G401 (cell line): ENCODE measurements at regions not wholly inside any gene's neighbourhood (a gene's known extent, or its start where the extent isn't known, plus 50 kb on each side); places are given as distances from the start of the nearest gene placed in this dataset.
"Not testable (repeated sequence)": the region's sequence is repeated elsewhere in the genome, so short reads cannot be mapped to it uniquely, and the experiment has no call there.

ENCODE experiments used
- DNase-seq: peaks from one replicate; pipeline ENCODE4 v3.0.0-alpha.2; 2015; ENCODE audit warnings: low spot score
- in situ Hi-C: cut with HindIII; loops from 2 replicates; pipeline ENCODE4 v1.10.0; 2016; ENCODE audit warnings: low sequenced_read_pairs, mixed read lengths

DNA sequence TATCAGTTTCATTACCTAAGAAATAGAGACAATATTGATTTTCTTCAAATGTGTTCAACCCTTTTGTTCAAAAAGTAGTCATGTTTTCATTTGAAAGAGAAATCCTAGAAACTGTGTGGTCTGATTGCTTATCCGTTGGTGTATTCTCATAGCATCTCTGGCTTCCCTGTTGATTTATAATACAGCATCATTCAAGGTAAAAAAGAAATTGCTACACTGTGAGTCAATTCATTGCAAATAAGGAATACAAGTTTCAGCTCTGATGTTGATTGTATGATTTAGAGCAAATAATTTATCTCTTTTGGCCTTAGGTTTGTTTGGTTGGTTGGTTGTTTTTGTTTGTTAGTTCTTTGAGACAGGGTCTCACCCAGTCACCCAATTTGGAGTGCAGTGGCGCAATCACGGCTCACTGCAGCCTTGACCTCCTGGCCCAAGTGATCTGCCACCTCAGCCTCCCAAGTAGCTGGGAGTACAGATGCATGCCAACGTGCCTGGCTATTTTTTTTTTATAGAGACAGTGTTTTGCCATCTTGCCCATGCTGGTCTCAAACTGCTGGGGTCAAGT, 185.5 kb upstream of the TNFAIP3 start:
- in situ Hi-C loops = no loop called here
- no peak for DNase-seq

DNA sequence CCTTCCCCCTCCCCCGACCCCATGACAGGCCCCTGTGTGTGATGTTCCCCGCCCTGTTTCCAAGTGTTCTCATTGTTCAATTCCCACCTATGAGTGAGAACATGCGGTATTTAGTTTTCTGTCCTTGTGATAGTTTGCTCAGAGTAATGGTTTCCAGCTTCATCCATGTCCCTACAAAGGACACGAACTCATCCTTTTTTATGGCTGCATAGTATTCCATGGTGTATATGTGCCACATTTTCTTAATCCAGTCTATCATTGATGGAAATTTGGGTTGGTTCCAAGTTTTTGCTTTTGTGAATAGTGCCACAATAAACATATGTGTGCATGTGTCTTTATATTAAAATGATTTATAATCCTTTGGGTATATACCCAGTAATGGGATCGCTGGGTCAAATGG, 184.4 kb upstream of the TNFAIP3 start:
- in situ Hi-C loops, DNase-seq: not testable (repeated sequence)

DNA sequence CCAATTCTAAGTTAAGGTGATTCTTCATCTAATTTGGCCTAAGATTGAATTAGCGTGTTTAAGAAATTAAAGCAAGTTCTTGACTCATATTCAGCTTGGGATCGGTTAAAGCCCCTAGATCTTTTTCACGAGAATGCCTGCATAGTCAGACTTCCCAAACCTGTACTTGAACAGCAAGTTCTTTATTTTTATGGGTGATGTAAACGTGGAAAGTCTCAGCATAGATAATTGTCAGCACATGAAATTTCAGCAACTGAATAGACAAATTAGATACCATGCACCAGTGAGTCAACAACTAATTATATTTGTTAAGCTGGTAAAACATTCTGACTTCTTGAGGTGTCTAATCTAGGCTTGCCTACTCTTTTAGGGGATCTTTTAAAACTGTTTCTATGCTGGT, 183.1 kb upstream of the TNFAIP3 start:
- in situ Hi-C loops = no loop called here
- no peak for DNase-seq

DNA sequence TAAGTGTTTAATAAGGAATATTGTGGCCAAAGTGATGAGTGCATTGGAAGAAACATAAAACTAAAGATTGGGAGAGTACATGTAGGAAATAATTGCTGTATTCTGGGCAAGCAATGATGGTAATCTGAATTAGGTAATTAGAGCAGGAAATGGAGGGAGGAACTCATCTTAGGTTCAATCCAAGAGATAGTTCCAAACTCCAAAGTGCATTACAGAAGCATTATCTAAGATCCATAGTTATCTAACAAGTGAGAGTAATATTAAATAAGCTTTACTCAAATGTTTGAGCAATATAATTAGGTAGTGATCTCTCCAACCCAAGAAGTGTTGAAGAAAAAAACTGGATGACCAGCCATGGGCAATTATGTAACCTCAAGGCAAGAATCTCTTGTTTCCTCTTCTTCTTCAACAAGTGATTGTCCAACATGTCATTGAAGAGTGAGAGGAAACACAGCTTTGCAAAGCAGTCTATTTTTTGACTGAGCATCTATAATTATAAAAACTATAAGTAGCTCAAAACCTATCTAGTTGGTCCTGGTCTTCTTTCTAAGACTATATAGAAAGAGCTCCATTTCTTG, 181.2 kb upstream of the TNFAIP3 start:
- no peak for DNase-seq
- in situ Hi-C loops = no loop called here

DNA sequence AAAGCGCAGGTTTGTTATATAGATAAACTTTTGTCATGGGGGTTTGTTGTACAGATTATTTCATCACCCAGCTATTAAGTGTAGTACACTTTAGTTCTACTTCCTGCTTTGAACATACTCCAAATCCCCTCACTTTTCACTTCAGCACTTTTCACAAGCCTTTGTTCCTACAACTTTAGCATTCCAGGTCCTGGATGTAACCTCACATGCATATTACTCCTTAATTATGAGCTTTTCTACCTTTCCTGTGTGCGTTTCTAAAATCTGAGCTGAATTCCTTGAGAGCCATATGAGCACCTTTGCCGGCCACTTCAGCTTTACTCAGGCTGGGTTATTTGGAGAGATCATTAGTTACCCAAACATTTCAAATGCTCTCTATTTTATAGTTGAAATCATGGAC, 179.2 kb upstream of the TNFAIP3 start:
- in situ Hi-C loops = no loop called here
- DNase-seq = no peak

DNA sequence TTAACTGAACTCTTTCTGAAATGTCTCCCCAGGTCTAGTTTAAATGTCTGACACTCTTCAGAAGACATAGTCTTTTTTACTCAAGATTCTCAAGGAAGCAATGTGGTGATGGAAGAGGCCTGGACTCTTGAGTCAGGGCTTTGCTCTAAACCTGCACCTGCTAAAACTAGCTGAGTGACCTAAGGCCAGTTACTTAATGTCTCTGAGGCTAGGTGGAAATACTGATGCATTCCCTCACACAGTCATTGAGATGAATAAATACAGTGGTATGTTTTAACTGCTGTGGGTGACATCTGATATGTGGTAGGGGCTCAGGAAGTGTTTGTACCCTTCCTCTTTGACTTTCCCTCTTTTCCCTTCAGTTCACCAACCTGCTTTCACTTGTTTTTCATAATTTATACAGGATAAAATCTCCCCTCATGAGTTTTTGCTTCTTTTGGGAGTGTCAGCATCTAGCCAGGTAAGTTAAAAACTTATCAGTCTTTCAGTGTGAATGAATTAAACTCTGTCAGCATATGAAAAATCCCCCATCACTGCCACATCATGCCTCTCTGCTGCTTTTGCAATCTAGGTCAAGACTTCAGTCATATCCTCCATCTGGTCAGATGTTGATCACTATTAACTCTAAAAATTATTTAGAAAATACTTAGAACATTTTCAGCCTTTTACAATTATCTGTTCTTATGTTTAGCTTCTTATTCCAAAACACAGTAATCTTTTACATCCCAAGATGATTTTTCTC, 178.7 kb upstream of the TNFAIP3 start:
- in situ Hi-C loops = no loop called here
- no peak for DNase-seq

DNA sequence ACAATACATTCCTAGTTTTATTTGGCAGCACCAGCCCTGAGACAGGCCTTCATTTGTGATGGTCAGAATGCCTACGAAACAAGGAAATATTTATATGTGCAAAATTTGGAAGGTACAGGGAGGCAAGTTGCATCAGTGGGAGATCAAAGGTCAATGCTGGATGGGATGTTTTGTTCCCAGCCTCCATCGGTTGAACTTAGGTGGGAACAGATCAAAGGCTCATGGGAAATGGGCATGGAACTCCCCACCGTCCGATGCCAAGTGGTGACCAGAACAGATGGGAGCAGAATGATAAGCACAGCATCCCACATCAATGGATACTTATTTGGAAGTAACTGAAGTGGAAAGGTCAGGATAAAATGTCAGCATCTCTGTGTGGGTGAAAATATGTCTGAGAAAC, 177.7 kb upstream of the TNFAIP3 start:
- no peak for DNase-seq
- in situ Hi-C loops = no loop called here

DNA sequence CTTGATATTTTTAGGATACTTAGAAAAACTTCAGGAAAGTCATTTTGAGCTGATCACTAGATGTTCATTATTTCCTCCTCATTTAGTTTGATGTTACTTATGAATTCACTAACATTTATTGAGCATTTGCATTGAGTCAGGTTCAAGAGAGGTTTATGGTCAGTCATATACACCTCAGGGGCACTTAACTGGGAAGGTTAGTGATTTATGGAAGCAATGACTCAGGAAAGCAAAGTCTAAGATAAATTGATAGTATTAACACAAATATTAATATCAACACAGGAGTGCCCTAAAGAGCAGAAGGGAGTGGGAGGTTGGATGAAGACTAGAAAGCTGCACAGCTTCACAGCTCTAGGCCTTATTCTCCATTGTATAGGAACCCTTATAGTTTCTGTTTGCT, 177.0 kb upstream of the TNFAIP3 start:
- in situ Hi-C loops = no loop called here
- no peak for DNase-seq

DNA sequence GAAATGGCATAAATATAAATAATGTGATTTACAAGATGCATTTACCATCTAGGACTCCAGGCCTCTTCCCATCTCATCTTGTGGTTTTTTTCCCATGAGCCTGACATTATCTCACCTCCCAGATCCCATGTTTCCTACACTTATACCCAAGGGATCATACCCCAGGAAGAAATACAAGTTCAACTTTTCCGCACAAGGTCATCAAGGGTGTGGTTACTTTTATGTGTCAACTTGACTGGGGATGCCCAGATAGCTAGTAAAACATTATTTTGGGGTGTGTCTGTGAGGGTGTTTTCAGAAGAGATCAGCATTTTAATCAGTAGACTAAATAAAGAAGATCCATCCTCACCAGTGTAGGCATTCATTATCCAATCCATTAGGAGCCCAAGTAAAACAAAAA, 176.3 kb upstream of the TNFAIP3 start:
- in situ Hi-C loops = no loop called here
- no peak for DNase-seq

DNA sequence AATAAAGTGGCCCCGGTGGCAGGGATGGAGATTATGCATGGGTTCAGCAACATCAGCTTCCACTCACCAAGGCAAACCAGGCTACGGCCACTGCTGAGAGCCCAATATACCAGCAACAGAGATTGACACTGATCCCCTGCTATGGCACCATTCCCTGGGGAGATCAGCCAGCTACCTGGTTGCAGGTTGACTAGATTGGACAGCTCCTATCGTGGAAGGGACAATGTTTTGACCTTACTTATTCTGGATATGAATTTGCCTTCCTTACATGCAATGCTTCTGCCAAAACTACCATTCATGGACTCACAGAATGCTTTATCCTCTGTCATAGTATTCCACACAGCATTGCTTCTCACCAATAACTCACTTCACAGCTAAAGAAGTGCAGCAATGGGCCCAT, 174.8 kb upstream of the TNFAIP3 start:
- in situ Hi-C loops = no loop called here
- no peak for DNase-seq

DNA sequence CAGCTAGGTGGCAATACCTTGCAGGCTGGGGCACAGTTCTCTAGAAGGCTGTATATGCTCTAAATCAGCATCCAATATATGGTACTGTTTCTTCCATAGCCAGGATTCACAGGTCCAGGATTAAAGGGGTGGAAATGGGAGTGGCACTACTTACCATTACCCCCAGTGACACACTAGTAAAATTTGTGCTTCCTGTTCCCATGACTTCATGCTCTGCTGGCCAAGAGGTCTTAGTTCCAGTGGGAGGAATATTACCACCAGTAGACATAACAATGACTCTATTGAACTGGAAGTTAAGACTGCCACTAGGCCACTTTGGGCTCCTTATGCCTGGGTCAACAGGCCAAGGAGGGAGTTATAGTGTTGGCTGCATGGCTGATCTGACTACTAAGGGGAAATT, 174.3 kb upstream of the TNFAIP3 start:
- no peak for DNase-seq
- in situ Hi-C loops = no loop called here

DNA sequence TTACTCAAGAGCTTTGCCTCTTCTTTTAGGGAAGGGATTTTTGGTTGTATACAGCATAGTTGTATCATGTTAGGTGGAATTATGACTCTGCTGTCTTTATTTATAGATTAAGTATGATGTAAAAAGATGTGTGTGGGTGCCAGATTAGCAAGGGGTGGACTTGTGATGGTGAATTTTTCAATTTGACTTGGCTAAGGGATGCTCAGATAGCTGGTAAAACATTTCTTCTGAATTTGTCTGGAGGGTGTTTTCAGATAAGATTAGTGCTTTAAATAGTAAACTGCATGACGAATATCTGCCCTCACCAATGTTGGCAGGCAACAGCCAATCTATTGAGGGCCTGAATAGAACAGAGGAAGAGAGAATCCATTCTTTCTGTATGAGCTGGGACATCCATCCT, 173.3 kb upstream of the TNFAIP3 start:
- in situ Hi-C loops = no loop called here

DNA sequence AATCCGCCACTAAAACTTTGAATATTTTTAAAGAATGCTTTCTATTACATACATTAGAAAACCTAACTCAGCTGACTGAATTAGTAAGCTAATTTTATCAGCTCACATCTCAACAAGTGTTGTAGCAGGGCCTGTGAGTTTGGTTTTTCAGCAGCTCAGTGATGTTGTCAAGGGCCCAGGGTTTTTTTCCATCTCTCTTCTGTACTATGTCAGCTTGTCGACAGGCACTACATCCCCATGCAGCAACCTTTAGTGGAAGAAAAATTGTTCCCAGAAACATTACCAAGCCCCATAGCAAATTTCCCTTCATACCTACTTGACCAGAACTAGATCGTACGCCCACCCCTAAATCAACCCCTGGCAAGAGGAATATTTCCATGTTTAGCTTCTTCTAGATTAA, 170.3 kb upstream of the TNFAIP3 start:
- no peak for DNase-seq
- in situ Hi-C loops = no loop called here

More for the DNA sequence above, 173.3 kb upstream of the TNFAIP3 start:
- DNase-seq = no peak

DNA sequence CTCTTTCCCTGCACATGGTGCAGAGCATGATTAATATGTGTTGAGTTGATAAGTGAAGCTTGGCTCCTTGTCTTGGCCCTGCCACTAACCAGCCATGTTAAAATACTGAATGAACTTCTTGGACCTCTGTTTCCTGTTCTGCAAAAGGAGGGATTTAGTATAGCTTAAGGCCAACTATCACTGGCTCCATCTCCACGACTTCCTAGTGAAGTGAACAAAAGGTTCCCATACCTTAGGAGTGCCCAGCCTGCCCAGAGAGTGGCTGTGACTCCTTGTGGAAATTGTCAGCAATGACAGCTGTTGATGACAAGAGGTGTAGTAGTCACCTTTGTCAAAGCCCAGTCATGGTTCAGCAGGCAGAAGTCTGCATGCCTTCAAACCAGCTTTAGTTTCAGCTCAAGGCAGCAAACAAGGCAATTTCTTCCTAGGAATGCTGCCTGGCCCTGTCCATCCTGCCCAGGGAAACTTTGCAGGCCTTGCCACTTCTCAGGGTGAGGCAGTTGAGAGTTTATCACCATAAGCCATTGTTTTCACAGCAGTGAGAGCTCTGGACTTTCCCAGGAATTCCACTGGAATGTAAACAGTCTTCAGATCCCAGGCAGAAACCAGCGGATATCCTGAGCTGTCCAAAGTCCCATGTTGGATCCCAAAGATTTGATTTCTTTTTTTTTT, 169.7 kb upstream of the TNFAIP3 start:
- DNase-seq = no peak
- in situ Hi-C loops = no loop called here

DNA sequence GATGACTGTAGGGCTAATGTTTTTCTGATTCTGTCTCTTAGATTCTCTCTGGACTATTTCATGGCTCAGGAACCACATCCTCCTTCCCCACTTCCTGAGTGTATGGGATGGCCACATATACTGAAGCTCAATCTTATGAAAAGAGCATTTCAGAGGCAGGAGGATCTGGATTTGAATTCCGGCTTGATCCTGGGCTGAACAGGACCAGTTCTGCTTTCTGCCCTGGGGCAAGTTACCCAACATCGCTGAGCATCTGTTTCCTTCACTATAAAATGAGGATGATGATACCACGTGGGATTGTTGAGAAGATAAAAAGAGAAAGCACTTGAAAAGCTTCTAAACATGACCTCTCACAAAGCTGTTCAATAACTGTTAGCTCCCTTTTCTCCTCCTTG, 168.4 kb upstream of the TNFAIP3 start:
- DNase-seq = no peak
- in situ Hi-C loops = no loop called here

DNA sequence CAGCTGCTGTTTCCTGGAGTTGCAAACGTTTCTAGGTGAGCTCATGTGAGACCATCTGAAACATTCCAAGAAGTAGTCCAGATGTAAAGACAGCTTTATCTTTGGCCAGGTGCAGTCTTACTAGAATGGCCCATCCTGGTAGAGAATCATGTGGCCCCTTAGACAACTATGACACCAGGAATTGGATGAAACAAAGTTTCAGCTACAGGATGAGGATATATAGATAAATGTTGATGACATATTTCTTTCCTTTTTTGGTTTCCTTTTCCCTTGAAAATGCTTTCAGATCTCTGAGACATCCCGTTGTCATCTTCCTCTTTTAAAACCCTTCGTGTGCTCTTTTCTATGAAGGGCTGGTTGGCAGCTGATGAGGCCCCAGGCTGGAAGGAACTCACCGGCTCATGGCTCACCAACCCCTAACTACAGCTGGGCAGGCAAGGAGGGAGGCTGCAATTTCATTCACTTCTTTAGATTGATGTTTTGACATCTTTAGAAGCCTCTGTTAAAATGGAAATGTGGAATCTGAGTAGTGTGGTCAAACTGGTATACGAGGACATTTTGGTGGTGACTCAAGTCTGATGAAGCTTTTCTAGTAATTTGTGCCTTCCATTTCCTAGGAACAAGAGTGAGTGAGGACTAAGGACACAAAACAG, 167.9 kb upstream of the TNFAIP3 start:
- DNase-seq = no peak
- in situ Hi-C loops = no loop called here

DNA sequence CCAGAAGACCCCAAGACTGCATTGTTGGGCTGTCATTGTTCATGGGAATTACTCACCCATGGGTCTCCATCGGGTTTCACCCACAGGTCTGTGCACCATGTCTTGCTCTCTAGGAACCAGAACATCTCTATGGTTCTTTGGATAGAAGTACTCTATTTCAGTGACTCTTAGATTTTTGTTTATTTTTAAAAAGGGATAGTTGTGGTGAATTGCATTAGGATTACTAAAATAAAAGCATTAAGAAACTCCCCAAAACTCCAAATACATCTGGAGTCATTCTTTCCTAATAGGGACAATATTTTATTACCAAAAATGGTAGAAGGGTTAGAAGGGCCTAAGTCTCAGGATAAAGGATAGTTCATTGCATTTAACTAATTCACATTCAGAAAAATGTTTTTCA, 166.9 kb upstream of the TNFAIP3 start:
- in situ Hi-C loops = no loop called here
- no peak for DNase-seq

DNA sequence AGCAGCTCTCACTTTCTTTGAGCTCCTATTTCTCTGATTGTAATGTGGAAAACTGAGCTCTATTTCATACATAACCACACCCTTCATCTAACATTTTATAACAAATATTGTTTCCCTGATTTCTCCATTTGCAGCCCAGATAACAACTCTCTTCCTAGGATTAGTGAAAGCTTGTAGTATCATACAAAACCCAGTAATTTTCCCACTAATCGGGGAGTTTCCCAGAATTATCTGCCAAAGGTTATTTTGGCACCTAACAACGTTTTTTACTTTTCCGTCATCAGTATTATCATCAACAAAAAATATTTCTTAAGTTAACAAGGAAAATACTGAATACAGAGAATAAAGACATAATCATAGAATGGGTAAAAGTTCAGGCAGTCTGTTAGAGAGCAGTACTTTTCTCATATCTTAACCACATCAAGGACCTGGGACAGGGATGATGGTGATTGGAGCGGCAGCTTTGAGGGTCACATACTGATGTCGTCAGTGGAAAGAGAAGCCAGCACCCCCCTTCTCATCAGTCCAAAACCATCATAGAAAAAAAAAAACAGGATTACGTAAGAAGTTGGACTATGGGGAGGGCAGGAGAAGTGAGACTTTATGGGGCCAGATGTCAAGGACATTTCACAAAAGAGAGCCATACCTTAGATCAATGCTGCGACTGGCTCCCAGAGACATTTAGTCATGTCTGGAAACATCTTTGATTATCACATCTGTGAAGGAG, 166.1 kb upstream of the TNFAIP3 start:
- no peak for DNase-seq
- in situ Hi-C loops = no loop called here

DNA sequence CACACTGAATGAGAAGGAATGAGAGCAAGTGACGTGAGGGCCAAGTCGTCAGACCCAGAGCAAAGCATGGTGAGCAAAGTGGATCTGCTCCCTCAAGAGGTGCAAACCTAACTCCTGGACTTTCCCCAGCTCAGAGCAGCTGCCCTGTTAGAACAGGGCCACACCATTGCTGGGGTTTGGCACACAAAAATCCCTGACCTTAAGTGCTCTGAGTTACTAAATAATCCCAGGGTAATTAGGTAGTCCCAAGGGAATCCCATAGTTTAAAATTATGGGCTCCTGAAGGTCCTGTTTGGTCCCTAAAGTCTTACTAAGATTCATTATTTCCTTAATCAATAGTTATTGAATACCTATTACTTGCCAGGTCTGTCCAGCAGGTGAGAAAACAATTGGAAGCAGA, 165.1 kb upstream of the TNFAIP3 start:
- no peak for DNase-seq
- in situ Hi-C loops = no loop called here
